ENCODE measurements at regions not wholly inside any gene's neighbourhood (a gene's known extent, or its start where the extent isn't known, plus 50 kb on each side); places are given as distances from the start of the nearest gene placed in this dataset.

- Histone ChIP-seq H4K20me1 (ENCODE audit: low read depth, low read length) (no peaks in the 10 kb centered on the region), H3K9me3 (ENCODE audit: insufficient read depth, low read length) (no peaks in the 10 kb centered on the region), H3K27me3 (ENCODE audit: low read length) (no peaks in the 10 kb centered on the region), H3K36me3 (ENCODE audit: low read length) (no peaks in the 10 kb centered on the region), H3K9ac (ENCODE audit: low read length) (no peak overlapping the region), H3F3A (ENCODE audit: insufficient read depth) (no peaks in the 10 kb centered on the region), H3K4me2 (ENCODE audit: low read depth, low read length, poor library complexity, severe bottlenecking) (no peak overlapping the region), H3K79me2 (ENCODE audit: insufficient read depth, low read length) (no peaks in the 10 kb centered on the region), H3K9me2 (replicated peaks; ENCODE audit: insufficient read depth, low read length) (no peaks in the 10 kb centered on the region), H2AFZ (ENCODE audit: low read depth, low read length, severe bottlenecking) (no peak overlapping the region), H3K27ac (ENCODE audit: low read depth, low read length) (no peak overlapping the region), H3K4me3 (ENCODE audit: insufficient read depth, low read length, poor library complexity, severe bottlenecking) (no peak overlapping the region)
- TF ChIP-seq CTCF (IDR thresholded peaks at IDR 0.05; ENCODE audit: insufficient read depth, low read length, poor library complexity, severe bottlenecking) (no peak), EZH2phosphoT487 (conservative IDR thresholded peaks at IDR 0.05; ENCODE audit: low read length) (no peak)
Measured at GRCh38 chr9:88748566-88749261, 213.7 kb downstream of the NXNL2 start.

GRCh38 chr9:88749420-88749819, 214.4 kb downstream of the NXNL2 start:
- no peak overlapping the region for H3K9ac ChIP-seq (ENCODE audit: low read length)
- no peak overlapping the region for H3K4me2 ChIP-seq (ENCODE audit: low read depth, low read length, poor library complexity, severe bottlenecking)
- TF ChIP-seq CTCF (IDR thresholded peaks at IDR 0.05; ENCODE audit: insufficient read depth, low read length, poor library complexity, severe bottlenecking) (no peak), EZH2phosphoT487 (conservative IDR thresholded peaks at IDR 0.05; ENCODE audit: low read length) (no peak)
- no peaks in the 10 kb centered on the region for H3F3A ChIP-seq (ENCODE audit: insufficient read depth)
- no peaks in the 10 kb centered on the region for H4K20me1 ChIP-seq (ENCODE audit: low read depth, low read length)
- H2AFZ ChIP-seq (ENCODE audit: low read depth, low read length, severe bottlenecking), result no peak overlapping the region
- H3K9me2 ChIP-seq (replicated peaks; ENCODE audit: insufficient read depth, low read length), result no peaks in the 10 kb centered on the region
- H3K27ac ChIP-seq (ENCODE audit: low read depth, low read length), result no peak overlapping the region
- H3K36me3 ChIP-seq (ENCODE audit: low read length), result no peaks in the 10 kb centered on the region
- H3K79me2 ChIP-seq (ENCODE audit: insufficient read depth, low read length), result no peaks in the 10 kb centered on the region
- no peaks in the 10 kb centered on the region for H3K9me3 ChIP-seq (ENCODE audit: insufficient read depth, low read length)
- H3K27me3 ChIP-seq (ENCODE audit: low read length), result no peaks in the 10 kb centered on the region
- no peak overlapping the region for H3K4me3 ChIP-seq (ENCODE audit: insufficient read depth, low read length, poor library complexity, severe bottlenecking)

- Histone ChIP-seq H3K36me3 (ENCODE audit: low read length) (no peaks in the 10 kb centered on the region), H3F3A (ENCODE audit: insufficient read depth) (no peaks in the 10 kb centered on the region), H4K20me1 (ENCODE audit: low read depth, low read length) (no peaks in the 10 kb centered on the region), H3K27me3 (ENCODE audit: low read length) (no peaks in the 10 kb centered on the region), H3K27ac (ENCODE audit: low read depth, low read length) (no peak overlapping the region), H3K9ac (ENCODE audit: low read length) (no peak overlapping the region), H3K4me2 (ENCODE audit: low read depth, low read length, poor library complexity, severe bottlenecking) (no peak overlapping the region), H3K9me2 (replicated peaks; ENCODE audit: insufficient read depth, low read length) (no peaks in the 10 kb centered on the region), H2AFZ (ENCODE audit: low read depth, low read length, severe bottlenecking) (no peak overlapping the region), H3K9me3 (ENCODE audit: insufficient read depth, low read length) (no peaks in the 10 kb centered on the region), H3K4me3 (ENCODE audit: insufficient read depth, low read length, poor library complexity, severe bottlenecking) (no peak overlapping the region), H3K79me2 (ENCODE audit: insufficient read depth, low read length) (no peaks in the 10 kb centered on the region)
- TF ChIP-seq EZH2phosphoT487 (conservative IDR thresholded peaks at IDR 0.05; ENCODE audit: low read length) (no peak), CTCF (IDR thresholded peaks at IDR 0.05; ENCODE audit: insufficient read depth, low read length, poor library complexity, severe bottlenecking) (no peak)
Measured at GRCh38 chr9:88750832-88751360, 215.9 kb downstream of the NXNL2 start.

Measured in SU-DHL-6 (cell line).